GM18519 (cell line): ENCODE measurements at regions not wholly inside any gene's neighbourhood (a gene's known extent, or its start where the extent isn't known, plus 50 kb on each side); places are given as distances from the start of the nearest gene placed in this dataset.

ENCODE experiments used
- ATAC-seq: cut with Tn5 transposase; IDR thresholded peaks from one replicate; pipeline ENCODE4 v1.9.1; 2021; ENCODE audit warnings: mild to moderate bottlenecking, moderate library complexity; ENCODE audit not compliant: unreplicated experiment, low FRiP score

DNA sequence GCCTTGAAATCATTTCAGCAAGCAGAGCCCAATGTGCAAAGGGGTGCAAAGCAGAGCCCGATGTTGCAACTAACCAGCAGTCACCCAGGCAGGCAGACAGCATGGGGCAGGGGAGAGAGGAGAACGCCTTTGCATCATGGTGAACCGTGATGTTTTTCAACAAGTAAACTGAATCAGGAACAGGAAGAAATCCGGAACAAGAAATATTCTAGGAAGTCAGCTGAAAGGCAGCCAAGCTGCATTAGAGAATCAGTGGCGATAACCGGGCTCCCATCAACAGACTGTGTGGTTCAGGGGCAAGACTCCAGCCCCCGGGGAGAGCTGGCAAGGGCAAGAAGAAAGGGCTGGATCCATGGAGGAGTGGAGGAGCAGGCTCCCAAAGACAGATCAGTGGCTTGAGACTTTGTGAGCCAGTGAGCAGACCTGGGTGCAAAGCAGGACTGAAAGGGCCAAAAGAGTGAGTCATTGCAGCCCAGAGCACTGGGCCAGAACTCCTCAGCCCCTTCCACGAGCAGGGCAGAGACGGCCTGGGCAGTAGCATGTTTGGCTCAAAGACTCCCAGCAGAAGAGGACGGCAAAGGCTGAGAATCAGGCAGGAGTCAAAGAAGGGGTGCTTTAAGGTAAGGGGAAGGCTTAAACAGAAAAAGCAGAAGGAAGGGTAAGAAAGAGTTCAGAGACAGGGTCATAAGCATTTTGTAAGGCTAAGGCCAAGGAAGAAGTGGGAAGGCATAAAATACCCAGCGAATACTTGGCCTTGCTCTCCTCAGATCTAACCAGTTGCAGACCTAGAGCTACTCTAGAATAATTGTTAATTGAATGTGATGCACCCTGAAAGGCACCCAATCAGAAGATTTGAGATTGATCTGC, 155.0 kb downstream of the SETD4 start:
- ATAC-seq, result no peak

DNA sequence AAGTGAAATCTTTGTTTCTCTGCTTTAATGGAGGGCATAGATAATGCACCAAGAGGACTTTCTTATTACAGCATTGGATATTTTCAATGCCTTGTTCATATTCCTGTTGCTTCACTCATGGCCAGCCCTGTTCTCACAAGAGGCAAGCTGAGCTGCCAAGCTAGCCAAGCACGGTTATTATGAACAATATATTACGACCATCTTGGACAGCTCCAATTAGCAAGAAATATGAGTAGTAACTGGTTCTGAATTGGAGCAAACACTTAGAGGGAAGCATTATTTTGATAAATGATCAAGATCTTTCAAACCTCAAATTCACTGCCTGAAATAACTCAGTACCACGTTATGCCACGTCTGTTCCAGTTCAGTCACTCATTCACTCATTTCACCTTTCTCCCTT, 159.8 kb downstream of the SETD4 start:
- ATAC-seq, result no peak

DNA sequence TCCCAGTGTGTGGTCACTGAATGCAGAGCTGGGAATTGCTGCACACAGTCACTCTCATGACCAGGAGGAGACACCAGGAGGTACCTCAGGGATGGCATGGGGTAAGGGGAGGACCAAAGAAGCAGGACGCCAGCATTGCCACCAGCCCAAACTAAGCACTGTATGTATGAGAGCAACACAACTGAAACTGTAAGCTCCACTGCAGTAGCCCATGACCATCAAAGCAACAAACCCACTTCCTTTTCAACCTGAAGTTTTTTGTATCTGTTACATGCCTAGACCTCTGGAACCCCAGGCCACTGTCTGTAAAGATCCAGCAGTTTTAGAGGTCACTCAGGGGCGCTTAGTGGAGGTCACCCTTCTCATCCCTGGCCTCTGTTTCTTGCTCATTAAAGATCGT, 164.3 kb downstream of the SETD4 start:
- no peak for ATAC-seq

DNA sequence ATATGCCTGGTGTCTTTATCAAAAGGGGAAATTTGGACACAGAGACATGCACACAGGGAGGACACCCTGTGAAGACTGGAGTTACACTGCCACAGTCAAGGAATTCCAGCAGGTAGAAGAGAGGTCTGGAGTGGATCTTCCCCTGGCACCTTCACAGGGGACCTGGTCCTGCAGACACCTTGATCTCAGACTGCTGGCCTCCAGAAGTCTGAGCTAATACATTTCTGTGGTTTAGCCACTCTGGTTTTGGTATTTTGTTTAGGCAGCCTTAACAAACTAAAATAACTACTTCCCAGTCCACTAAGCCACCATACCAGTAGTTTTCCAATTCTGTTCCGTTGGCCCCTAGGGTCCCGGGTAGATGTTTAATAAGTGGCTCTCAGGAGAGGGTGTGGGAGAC, 164.7 kb downstream of the SETD4 start:
- ATAC-seq, result no peak

DNA sequence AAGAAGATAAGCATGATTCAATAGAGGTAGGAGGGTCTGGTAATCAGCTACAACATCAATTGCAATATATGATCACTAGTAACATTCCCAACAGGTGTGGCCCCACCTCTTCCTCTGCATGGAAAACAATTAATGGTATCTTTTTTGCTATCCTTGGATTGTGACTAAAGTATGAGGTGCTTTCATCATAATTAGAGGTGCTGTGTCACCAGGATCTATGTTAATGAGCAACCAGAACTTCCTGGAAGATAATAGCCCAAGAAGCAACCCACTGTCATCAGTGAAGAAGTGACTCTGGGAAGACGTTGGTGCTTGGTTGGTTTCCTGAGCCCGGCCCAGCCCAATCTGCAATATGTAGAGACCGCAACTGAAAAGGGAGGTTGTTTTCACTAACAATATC, 167.2 kb downstream of the SETD4 start:
- no peak for ATAC-seq

DNA sequence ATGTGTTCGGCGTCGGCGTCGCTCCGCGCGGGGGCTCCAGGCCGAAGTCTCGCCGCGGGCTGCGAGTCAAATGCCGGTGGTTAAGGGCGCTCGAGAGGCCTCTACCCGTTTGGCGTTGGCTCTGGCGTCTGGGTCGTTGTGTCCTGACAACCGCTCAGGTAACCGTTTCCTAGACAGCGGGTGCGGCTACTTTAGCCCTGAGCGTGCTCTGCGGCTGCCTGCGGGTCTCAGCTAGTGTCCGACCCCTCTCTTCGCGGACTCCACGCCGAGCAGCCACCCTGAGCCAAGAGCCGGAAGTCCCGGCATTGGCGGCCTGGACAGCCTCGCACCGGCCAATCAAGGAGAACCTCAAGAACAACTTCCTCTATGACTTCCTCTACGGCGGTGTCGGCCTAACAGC, 173.4 kb downstream of the SETD4 start:
- no peak for ATAC-seq

DNA sequence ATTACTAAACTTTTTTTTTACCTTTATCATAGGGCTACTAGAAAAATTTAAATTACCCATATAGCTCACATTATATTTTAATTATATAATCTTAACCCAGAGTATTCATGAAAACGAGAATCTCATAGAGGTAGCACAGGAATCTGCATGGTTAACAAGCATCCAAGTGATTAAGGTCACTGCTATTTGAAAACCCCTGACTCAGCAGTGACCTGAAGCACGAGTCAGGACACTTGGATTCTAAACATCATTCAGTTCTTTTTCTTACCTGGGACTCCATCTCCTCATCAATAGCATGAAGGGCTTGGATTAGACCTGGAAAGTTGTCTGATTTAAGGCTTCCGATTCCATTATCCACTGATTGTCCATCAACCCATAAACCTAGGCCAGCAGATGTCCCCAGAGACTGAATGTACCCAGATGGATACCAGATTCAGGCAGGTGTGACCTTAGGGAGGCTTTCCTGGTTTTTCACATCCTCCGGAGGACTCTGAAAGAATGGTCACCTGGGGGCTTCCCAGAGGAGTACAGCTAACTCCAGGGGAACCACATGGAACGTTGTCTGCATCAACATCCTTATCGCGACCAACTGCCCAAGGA, 174.3 kb downstream of the SETD4 start:
- ATAC-seq, result no peak

DNA sequence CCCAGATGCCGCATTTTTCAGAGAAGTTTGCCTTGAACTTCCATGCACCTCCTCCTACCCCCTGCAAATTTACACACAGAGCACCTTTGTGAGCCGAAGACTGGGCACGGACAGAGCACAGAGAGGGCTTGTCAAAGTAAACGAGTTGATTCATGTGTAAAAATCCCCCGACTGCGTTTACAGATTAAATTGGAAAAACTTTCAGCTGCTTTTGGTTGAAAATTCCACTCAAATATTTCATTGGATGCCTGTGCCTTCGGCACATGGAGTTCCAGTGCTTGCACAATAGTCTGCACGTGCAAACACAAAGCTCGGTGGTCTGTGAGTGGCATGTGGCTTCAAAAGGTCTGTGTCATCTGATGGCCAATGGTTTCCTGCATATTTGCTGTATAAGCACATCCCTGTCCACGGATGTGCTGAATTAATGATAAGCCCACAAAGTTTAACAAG, 177.5 kb downstream of the SETD4 start:
- no peak for ATAC-seq

DNA sequence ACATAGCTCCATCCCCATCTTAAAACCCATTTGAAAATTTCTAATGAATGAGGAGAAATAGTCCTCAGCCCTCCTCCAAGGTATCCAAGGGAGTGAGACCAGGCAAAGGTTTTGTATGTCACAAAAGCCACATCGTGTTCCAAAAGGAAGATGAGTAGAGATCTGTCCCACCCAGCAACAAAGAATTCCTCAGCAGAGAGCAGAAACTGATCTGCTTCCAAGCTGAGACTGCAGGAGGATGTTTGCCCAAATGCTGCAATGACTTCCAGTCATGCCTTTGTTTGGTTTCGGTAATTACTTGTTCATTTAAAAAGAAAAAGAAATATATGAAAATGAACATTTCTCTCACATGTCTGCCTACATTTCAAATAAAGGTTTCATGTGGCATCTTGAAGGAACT, 186.9 kb downstream of the SETD4 start:
- no peak for ATAC-seq

DNA sequence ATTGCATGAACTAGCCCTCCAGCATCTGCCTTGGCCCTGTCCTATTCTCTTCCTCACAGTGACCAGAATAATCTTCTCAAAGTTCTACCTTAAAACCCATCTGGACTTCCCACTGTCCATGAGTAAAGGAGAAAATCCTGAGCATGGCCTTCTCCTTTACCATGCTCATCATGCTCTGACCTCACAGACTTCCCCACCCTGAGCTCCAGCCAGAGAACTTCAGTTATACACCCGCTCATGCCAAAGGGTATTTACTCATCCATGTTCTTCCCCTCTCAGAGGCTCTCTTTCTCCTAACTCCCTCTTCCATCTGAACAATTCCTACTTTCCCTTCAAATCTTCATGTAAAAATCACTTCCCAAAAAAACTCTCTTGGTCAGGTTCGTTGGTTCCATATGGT, 188.4 kb downstream of the SETD4 start:
- ATAC-seq, result no peak

DNA sequence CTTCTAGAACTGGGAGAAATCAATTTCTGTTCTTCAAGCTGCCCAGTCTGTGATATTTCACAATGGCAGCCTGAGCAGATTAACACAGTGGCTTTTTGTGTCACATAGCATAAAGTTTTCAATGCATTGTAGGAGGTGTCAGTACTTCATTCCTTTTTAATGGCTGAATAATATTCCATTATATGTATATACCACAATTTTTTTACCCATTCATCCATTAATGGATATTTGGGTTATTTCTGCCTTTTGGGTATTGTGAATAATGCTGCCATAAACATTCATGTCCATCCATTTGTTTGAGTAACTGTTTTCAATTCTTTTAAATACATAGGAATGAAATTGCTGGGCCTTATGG, 191.5 kb downstream of the SETD4 start:
- no peak for ATAC-seq

DNA sequence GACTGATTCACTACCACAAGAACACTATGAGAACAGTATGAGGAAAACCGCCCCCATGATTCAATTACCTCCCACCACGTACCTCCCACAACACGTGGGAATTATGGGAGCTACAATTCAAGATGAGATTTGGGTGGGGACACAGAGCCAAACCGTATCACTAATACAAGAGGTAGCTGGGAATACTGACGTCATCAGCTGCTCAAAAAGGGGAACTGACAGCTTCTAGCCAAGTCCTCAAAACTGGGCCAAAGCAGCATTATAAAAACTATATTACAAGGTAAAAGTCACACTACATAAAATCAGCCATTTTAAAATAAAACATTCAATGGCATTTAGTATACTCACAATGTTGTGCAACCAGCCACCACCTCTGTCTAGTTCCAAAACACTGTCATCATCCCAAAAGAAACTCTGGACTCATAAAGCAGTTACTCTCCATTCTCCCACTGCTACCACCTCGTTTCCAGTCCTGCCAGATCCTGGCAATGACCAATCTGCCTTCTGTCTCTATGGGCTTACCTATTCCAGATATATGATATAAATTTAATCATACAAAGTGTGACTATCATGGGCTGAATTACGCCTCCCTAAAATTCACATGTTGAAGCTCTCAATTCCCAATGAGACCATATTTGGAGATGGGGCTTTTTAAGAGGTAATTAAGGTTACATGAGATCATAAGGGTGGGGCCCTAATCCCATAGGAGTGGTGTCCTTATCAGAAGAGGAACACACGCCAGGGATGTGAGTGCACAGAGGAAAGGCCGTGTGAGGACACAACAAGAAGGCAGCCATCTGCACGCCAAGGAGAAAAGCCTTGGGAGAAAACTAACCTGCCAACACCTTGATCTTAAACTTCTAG, 192.1 kb downstream of the SETD4 start:
- ATAC-seq, result no peak

DNA sequence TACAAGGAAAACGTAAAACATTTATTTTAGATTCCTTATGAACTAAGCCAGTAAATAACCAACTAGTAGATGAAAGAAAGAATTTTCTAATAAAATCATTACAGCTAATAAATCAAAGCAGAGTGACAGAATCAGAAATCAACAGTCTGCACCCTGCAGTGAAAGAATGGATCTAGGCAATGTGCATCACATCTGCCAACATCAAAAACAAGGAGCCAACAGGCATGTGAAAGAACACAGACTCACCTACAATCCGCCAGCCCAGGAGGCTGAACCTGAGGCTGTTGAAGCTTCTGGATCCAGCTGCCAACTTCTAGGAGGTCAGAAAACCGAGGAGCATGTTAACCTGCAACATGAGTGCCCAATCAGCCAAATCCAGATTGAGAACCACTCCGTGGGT, 196.3 kb downstream of the SETD4 start:
- no peak for ATAC-seq

DNA sequence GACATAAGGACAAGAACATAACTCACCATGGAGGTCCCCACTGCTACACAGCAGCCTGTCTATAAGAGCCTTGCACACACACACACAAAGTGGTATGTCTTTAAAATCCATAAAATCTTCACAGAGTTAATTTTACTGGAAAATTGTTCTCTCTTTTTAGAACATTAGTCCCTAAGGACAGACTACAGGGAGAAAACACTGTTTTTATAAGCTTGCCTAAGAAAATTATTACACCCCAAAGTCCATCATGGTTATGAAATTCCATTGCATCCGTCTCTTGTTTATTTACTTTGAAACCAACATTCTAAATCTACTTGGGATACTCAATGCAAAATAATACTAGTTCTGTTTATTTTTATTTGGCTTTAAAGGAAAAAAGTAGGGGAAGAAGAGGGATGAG, 197.4 kb downstream of the SETD4 start:
- ATAC-seq, result no peak

DNA sequence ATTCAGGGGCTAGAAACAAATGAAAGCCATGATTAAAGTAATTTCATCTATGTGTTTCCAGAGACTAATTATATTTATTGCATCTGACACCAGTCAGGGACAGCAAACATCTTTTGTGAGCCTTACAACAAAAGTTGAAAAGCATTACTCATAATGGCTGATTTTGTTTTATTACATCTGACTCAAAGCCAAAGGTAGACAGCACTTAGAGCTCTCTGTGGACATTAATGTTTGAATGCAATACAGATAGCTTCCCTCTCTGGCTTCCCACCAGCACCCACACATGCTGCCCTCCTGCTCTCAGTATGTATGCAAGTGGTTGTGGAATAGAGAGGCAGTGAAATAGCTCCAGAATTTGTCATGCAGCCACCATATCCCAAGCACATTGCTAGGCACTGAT, 198.7 kb downstream of the SETD4 start:
- no peak for ATAC-seq

DNA sequence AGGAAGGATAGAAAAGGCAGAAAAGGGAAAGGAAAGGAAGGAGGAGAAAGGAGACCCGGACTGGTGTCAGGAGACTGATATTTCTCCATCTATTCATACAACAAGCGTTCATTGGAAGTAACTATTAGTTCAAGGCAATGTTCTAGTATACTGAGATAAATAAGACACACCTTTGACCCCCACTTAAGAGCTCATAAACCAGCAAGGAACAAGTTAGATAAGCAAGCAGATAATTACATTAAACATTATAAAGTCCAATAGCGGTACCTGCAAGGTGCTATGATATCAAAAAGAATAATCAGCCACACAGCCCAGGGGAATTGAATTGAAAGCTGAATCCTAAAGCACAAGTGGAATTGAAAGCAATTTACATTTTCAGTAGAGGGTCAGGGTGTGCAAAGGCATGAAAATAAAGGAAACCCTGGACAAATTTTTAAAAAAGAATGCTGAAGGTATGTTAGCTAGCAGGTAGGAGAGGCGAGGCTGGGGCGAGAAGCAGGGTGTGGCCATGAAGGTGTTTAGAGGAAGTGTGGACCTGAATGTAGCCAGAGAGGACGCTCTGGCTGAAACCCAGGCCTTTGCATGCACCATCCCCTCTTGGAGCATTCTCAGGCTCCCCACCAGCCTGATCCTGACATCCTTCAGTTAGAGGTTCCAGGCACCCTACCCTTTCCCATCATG, 200.0 kb downstream of the SETD4 start:
- no peak for ATAC-seq

DNA sequence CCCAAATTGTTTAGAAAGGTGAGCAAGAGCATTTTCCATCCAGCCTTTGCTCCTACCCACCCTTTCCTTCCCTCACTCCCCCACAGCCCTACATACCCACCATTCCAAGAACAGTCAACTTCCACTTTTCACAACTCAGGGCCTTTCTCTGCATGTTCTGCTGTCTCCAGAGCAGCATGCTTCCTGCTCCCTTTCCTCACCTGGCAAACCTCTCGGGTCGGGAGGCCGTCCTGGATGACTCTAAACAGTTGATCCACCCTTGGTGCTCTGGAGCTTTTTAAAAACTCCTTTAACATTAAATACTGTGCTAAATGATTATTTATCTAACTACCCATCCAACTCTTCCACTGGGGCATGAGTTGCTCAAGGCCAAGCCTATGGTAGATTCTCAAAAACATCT, 200.6 kb downstream of the SETD4 start:
- ATAC-seq, result no peak

DNA sequence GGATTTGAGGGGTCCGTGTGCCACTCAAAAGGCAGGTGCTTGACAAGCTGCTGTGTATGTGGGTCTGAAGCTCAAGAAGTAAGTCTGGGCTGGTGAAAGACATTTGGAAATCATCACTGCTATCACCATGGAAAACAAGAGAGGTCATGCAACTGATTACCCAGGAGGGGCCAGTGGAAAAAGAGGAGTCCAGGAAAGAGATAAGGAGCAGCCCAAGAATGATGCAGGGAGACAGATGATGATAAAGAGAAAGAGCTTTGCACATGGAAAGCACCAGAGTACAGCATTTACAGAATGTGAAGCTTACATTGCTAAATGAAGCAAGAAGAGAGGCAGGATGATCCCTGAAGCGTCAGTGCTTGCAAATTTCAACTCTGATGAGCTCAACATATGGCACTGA, 203.2 kb downstream of the SETD4 start:
- no peak for ATAC-seq

DNA sequence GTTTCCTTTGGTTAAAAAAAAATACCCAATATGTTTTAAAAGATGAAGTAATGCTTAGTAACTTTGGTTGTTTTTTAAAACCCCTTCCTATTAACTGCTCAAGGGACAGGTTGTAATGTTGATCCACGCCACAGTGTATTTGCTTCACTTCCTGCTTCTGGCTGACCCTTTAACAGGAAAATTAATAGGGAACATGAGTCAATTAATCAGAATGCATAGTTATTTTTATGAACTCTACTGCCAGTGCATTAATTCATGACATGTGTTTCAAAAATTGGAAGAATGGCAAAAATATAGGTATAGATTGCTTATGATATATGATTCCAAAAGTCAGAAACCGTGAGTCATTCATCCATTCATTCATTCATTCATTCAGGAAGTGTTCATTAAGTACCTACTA, 204.8 kb downstream of the SETD4 start:
- ATAC-seq, result no peak

DNA sequence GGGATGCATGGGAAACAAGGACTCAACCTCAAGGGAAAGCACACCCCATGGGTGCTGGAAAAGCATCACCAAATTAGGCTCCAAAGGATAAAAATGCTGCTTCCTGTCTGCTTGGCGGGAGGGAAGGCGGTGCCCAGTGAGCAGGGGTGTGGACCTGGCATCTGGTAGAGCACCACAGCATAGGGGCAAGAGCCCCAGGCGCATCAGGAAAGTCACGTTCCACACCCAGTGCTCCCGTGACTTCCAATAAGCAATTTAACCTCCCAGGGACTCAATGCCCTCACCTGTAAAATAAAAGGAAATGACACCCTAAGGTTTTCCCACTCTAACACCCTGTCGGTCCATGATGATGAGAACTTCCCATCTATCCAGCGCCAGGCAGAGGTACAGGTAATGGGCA, 206.0 kb downstream of the SETD4 start:
- ATAC-seq, result no peak
